CD4-positive, alpha-beta T cell treated with Interleukin-21 for 1 hour (primary cell): ENCODE measurements at regions not wholly inside any gene's neighbourhood (a gene's known extent, or its start where the extent isn't known, plus 50 kb on each side); places are given as distances from the start of the nearest gene placed in this dataset.
"Not testable (repeated sequence)": the region's sequence is repeated elsewhere in the genome, so short reads cannot be mapped to it uniquely, and the experiment has no call there.

Experiments
- DNase-seq: peaks from one replicate; pipeline ENCODE4 v3.0.0-alpha.2; 2020

GRCh38 chr5:126139086-126139485, 284.1 kb upstream of the GRAMD2B start:
- DNase-seq: no peak

GRCh38 chr5:126139773-126140172, 283.4 kb upstream of the GRAMD2B start:
- DNase-seq: no peak

GRCh38 chr5:126143622-126144021, 279.6 kb upstream of the GRAMD2B start:
- no peak for DNase-seq

GRCh38 chr5:126150319-126150718, 272.9 kb upstream of the GRAMD2B start:
- not testable (repeated sequence) for DNase-seq

GRCh38 chr5:126155298-126155697, 267.9 kb upstream of the GRAMD2B start:
- not testable (repeated sequence) for DNase-seq

GRCh38 chr5:126166368-126166767, 256.8 kb upstream of the GRAMD2B start:
- DNase-seq: no peak

GRCh38 chr5:126168785-126169184, 254.4 kb upstream of the GRAMD2B start:
- no peak for DNase-seq

- DNase-seq: no peak
These were observed 251.3 kb upstream of the GRAMD2B start for GRCh38 chr5:126171916-126172315.

- no peak for DNase-seq
These were observed 250.4 kb upstream of the GRAMD2B start for GRCh38 chr5:126172812-126173211.

GRCh38 chr5:126178521-126178920, 244.7 kb upstream of the GRAMD2B start:
- DNase-seq: no peak

GRCh38 chr5:126182971-126183695, 240.1 kb upstream of the GRAMD2B start:
- DNase-seq: no peak

GRCh38 chr5:126184474-126184873, 238.7 kb upstream of the GRAMD2B start:
- no peak for DNase-seq

GRCh38 chr5:126186210-126186609, 237.0 kb upstream of the GRAMD2B start:
- DNase-seq: no peak

GRCh38 chr5:126188804-126189203, 234.4 kb upstream of the GRAMD2B start:
- no peak for DNase-seq

GRCh38 chr5:126189231-126189630, 234.0 kb upstream of the GRAMD2B start:
- DNase-seq: no peak

- DNase-seq: no peak
These were observed 233.3 kb upstream of the GRAMD2B start for GRCh38 chr5:126189862-126190261.

- DNase-seq: no peak
These were observed 231.0 kb upstream of the GRAMD2B start for GRCh38 chr5:126192226-126192625.

- no peak for DNase-seq
These were observed 227.7 kb upstream of the GRAMD2B start for GRCh38 chr5:126195410-126196100.

- DNase-seq: no peak
These were observed 224.7 kb upstream of the GRAMD2B start for GRCh38 chr5:126198531-126198930.

GRCh38 chr5:126199467-126199866, 223.7 kb upstream of the GRAMD2B start:
- DNase-seq: no peak

- DNase-seq: no peak
These were observed 214.5 kb upstream of the GRAMD2B start for GRCh38 chr5:126208691-126209090.

- DNase-seq: no peak
These were observed 212.3 kb upstream of the GRAMD2B start for GRCh38 chr5:126210955-126211354.

- DNase-seq: no peak
These were observed 203.6 kb upstream of the GRAMD2B start for GRCh38 chr5:126219616-126220015.

GRCh38 chr5:126220725-126221124, 202.5 kb upstream of the GRAMD2B start:
- DNase-seq: no peak

GRCh38 chr5:126228934-126229333, 194.3 kb upstream of the GRAMD2B start:
- no peak for DNase-seq
